Erythroblast (primary cell): ENCODE measurements at regions not wholly inside any gene's neighbourhood (a gene's known extent, or its start where the extent isn't known, plus 50 kb on each side); places are given as distances from the start of the nearest gene placed in this dataset.

ENCODE experiments used
- GATA1 ChIP-seq: IDR thresholded peaks from 2 replicates; pipeline ENCODE4 v1.6.1; 2011; ENCODE audit warnings: low read depth, mild to moderate bottlenecking, control low read depth, low read length, moderate library complexity
- POLR2A ChIP-seq: IDR thresholded peaks from 2 replicates; pipeline ENCODE4 v1.6.1; 2011; ENCODE audit warnings: mild to moderate bottlenecking, low read length

GRCh38 chr6:170208182-170208601 lies 82.7 kb downstream of the DLL1 start:
- no peak for TF ChIP-seq POLR2A
- no peak for TF ChIP-seq GATA1
